H1 (cell line): ENCODE measurements at regions not wholly inside any gene's neighbourhood (a gene's known extent, or its start where the extent isn't known, plus 50 kb on each side); places are given as distances from the start of the nearest gene placed in this dataset.

ENCODE experiments used
- CTCF ChIA-PET: fragments of 300-600 bp; sonication (Branson Sonifier 250); formaldehyde crosslinking; loops from one replicate; lab custom pipeline; 2021; ENCODE audit not compliant: partially characterized antibody; lab: Charles Lee
- POLR2A ChIA-PET: fragments of 300-600 bp; sonication (Branson Sonifier 250); formaldehyde crosslinking; loops from one replicate; lab custom pipeline; 2021; ENCODE audit warnings: inconsistent platforms; ENCODE audit not compliant: partially characterized antibody; lab: Charles Lee
- DNase-seq, 2 experiments: peaks; one replicate each; pipeline versions ENCODE4 v3.0.0 to v3.0.0-alpha.2; 2010 to 2022; ENCODE audit warnings: low spot score in 2 of 2, low read depth in 1 of 2, mixed read lengths in 1 of 2
- FAIRE-seq: peaks from 2 replicates; lab custom pipeline; 2011; peaks lifted over from hg19 to GRCh38; lab: Jason Lieb, UNC
- H2AFZ ChIP-seq: 2 replicates; pipeline ENCODE4 v1.8.1; 2012; ENCODE audit warnings: low read length, inconsistent platforms
- H2AK5ac ChIP-seq: 2 replicates; pipeline ENCODE4 v1.6.1; 2013; ENCODE audit warnings: low read depth, low read length
- H2BK120ac ChIP-seq: replicated peaks from 2 replicates; pipeline ENCODE3; 2013; ENCODE audit warnings: low read depth, low read length, inconsistent platforms
- H2BK12ac ChIP-seq: 2 replicates; pipeline ENCODE4 v1.6.1; 2013; ENCODE audit warnings: low read depth, low read length
- H2BK15ac ChIP-seq: 2 replicates; pipeline ENCODE4 v1.6.1; 2013; ENCODE audit warnings: low read length
- H2BK20ac ChIP-seq: 2 replicates; pipeline ENCODE4 v1.6.1; 2013; ENCODE audit warnings: low read length
- H2BK5ac ChIP-seq: 2 replicates; pipeline ENCODE4 v1.6.1; 2013; ENCODE audit warnings: low read depth, low read length
- H3K14ac ChIP-seq: 2 replicates; pipeline ENCODE4 v1.6.1; 2013; ENCODE audit warnings: inconsistent platforms; ENCODE audit not compliant: insufficient read length
- H3K18ac ChIP-seq: 2 replicates; pipeline ENCODE4 v1.6.1; 2013; ENCODE audit warnings: low read length; ENCODE audit errors: extremely low read depth
- H3K23ac ChIP-seq: 2 replicates; pipeline ENCODE4 v1.6.1; 2013; ENCODE audit warnings: inconsistent platforms; ENCODE audit not compliant: insufficient read length
- H3K23me2 ChIP-seq: 2 replicates; pipeline ENCODE4 v1.6.1; 2013; ENCODE audit warnings: low read depth, low read length
- H3K27ac ChIP-seq: 2 replicates; pipeline ENCODE4 v1.6.1; 2011; ENCODE audit warnings: low read depth, low read length, inconsistent platforms
- H3K27me3 ChIP-seq, 4 experiments: replicated peaks in 1 of 4; 1 replicate in 1 of 4; 2 replicates in 3 of 4; pipeline versions ENCODE4 v1.6.1 to v1.8.1; 2011 to 2013; ENCODE audit warnings: low read length in 3 of 4, mild to moderate bottlenecking in 3 of 4, inconsistent platforms in 2 of 4, mixed read lengths in 2 of 4, moderate library complexity in 1 of 4; ENCODE audit not compliant: control insufficient read depth in 3 of 4, insufficient read depth in 3 of 4; ENCODE audit errors: extremely low read depth in 1 of 4
- H3K36me3 ChIP-seq, 4 experiments: 2 replicates each; pipeline versions ENCODE4 v1.6.1 to v1.8.1; 2011 to 2013; ENCODE audit warnings: mild to moderate bottlenecking in 4 of 4, low read length in 3 of 4, moderate library complexity in 2 of 4, control low read depth in 1 of 4, inconsistent platforms in 1 of 4; ENCODE audit not compliant: insufficient read depth in 4 of 4, control insufficient read depth in 2 of 4
- H3K4ac ChIP-seq: replicated peaks from 2 replicates; pipeline ENCODE3; 2013; ENCODE audit warnings: low read length, low read depth, mixed read lengths, inconsistent platforms; ENCODE audit not compliant: insufficient read length
- H3K4me1 ChIP-seq, 4 experiments: replicated peaks in 1 of 4; 1 replicate in 1 of 4; 2 replicates in 3 of 4; pipeline versions ENCODE4 v1.6.1 to v1.8.1; 2011 to 2013; ENCODE audit warnings: low read length in 3 of 4, inconsistent platforms in 2 of 4, mixed read lengths in 1 of 4; ENCODE audit not compliant: insufficient read depth in 4 of 4, control insufficient read depth in 3 of 4
- H3K4me2 ChIP-seq, 2 experiments: 2 replicates each; pipeline versions ENCODE4 v1.6.1 to v1.8.1; 2011 to 2013; ENCODE audit warnings: low read depth in 2 of 2, low read length in 2 of 2, control low read depth in 1 of 2, inconsistent platforms in 1 of 2, mild to moderate bottlenecking in 1 of 2; ENCODE audit not compliant: insufficient read depth in 1 of 2
- H3K4me3 ChIP-seq, 4 experiments: fragments of 200-600, 300-600 bp in 1 of 4; sonication (generic), shearing (Covaris generic), sonication (Bioruptor Twin) in 1 of 4; 2 replicates each; pipeline versions ENCODE4 v1.5.1 to v1.8.1; 2011 to 2016; ENCODE audit warnings: low read length in 4 of 4, low read depth in 3 of 4, control low read depth in 2 of 4, inconsistent platforms in 2 of 4, mild to moderate bottlenecking in 2 of 4, mixed read lengths in 1 of 4, moderate library complexity in 1 of 4; ENCODE audit not compliant: insufficient read depth in 2 of 4; ENCODE audit errors: extremely low read depth in 1 of 4
- H3K56ac ChIP-seq: replicated peaks from 2 replicates; pipeline ENCODE3; 2013; ENCODE audit warnings: low read depth, mild to moderate bottlenecking, mixed read lengths, low read length, inconsistent platforms; ENCODE audit not compliant: insufficient read length
- H3K79me1 ChIP-seq: 2 replicates; pipeline ENCODE4 v1.6.1; 2013; ENCODE audit warnings: low read depth, low read length, control low read depth
- H3K79me2 ChIP-seq, 2 experiments: 2 replicates each; pipeline versions ENCODE4 v1.6.1 to v1.8.1; 2012 to 2013; ENCODE audit warnings: low read length in 2 of 2, mild to moderate bottlenecking in 2 of 2, inconsistent platforms in 1 of 2; ENCODE audit not compliant: insufficient read depth in 2 of 2, control insufficient read depth in 1 of 2
- H3K9ac ChIP-seq, 4 experiments: replicated peaks in 1 of 4; 1 replicate in 1 of 4; 2 replicates in 3 of 4; pipeline versions ENCODE4 v1.6.1 to v1.8.1; 2011 to 2013; ENCODE audit warnings: low read depth in 3 of 4, low read length in 3 of 4, control low read depth in 2 of 4, mild to moderate bottlenecking in 2 of 4, moderate library complexity in 2 of 4, inconsistent platforms in 1 of 4; ENCODE audit errors: extremely low read depth in 1 of 4
- H3K9me3 ChIP-seq, 2 experiments: 2 replicates each; pipeline versions ENCODE4 v1.6.1 to v1.8.1; 2012 to 2013; ENCODE audit warnings: mild to moderate bottlenecking in 2 of 2, moderate library complexity in 2 of 2, control low read depth in 1 of 2, inconsistent platforms in 1 of 2, low read depth in 1 of 2, low read length in 1 of 2, mixed read lengths in 1 of 2; ENCODE audit not compliant: insufficient read depth in 2 of 2
- H4K20me1 ChIP-seq, 2 experiments: replicated peaks in 1 of 2; 2 replicates each; pipeline versions ENCODE3 to v1.8.1; 2011 to 2013; ENCODE audit warnings: inconsistent platforms in 2 of 2, low read length in 2 of 2, mild to moderate bottlenecking in 1 of 2; ENCODE audit not compliant: insufficient read depth in 2 of 2, control insufficient read depth in 1 of 2
- H4K5ac ChIP-seq: 2 replicates; pipeline ENCODE4 v1.6.1; 2013; ENCODE audit warnings: low read length, low read depth, mixed read lengths, inconsistent platforms; ENCODE audit not compliant: insufficient read length
- H4K8ac ChIP-seq: 2 replicates; pipeline ENCODE4 v1.8.0; 2013; ENCODE audit warnings: mild to moderate bottlenecking, moderate library complexity, low read length, inconsistent platforms; ENCODE audit not compliant: insufficient read depth; ENCODE audit errors: extremely low read depth
- H4K91ac ChIP-seq: replicated peaks from 2 replicates; pipeline ENCODE3; 2013; ENCODE audit warnings: low read length, mixed read lengths, inconsistent platforms; ENCODE audit not compliant: insufficient read length
- CBX5 ChIP-seq: fragments of 300-800, 300-1000 bp; sonication (generic); IDR thresholded peaks from 2 replicates; pipeline ENCODE4 v1.7.1; 2016; ENCODE audit warnings: antibody characterized with exemption, low read length, low read depth
- EP300 ChIP-seq, 2 experiments: IDR thresholded peaks; 1 replicate in 1 of 2; 2 replicates in 1 of 2; pipeline ENCODE4 v1.6.1; 2011 to 2012; ENCODE audit warnings: low read depth in 2 of 2, low read length in 2 of 2, mild to moderate bottlenecking in 2 of 2, borderline replicate concordance in 1 of 2, inconsistent platforms in 1 of 2, moderate library complexity in 1 of 2
- FOSL1 ChIP-seq: IDR thresholded peaks from 2 replicates; pipeline ENCODE4 v1.6.1; 2011; ENCODE audit warnings: mild to moderate bottlenecking, low read depth, low read length, moderate library complexity; ENCODE audit not compliant: insufficient read depth
- HDAC6 ChIP-seq: IDR thresholded peaks from one replicate; pipeline ENCODE4 v1.7.1; 2012; ENCODE audit warnings: low read depth, mild to moderate bottlenecking, inconsistent platforms, low read length, moderate library complexity
- JUN ChIP-seq: IDR thresholded peaks from 2 replicates; pipeline ENCODE4 v1.6.1; 2011; ENCODE audit warnings: low read depth, mild to moderate bottlenecking, improper control_type of control experiment, low read length
- SIN3A ChIP-seq, 2 experiments: IDR thresholded peaks in 1 of 2; conservative IDR thresholded peaks in 1 of 2; 2 replicates each; pipeline ENCODE4 v1.6.1; 2011 to 2012; ENCODE audit warnings: low read length in 2 of 2, improper control_type of control experiment in 1 of 2, low read depth in 1 of 2, mild to moderate bottlenecking in 1 of 2
- SIX5 ChIP-seq: IDR thresholded peaks from 2 replicates; pipeline ENCODE4 v1.6.1; 2011; ENCODE audit warnings: mild to moderate bottlenecking, low read depth, low read length
- SP1 ChIP-seq: IDR thresholded peaks from 2 replicates; pipeline ENCODE4 v1.6.1; 2011; ENCODE audit warnings: low read depth, low read length
- TCF12 ChIP-seq: IDR thresholded peaks from 2 replicates; pipeline ENCODE4 v1.6.1; 2011; ENCODE audit warnings: low read depth, mild to moderate bottlenecking, low read length
- ZNF274 ChIP-seq: IDR thresholded peaks from 2 replicates; pipeline ENCODE4 v1.7.0; 2012; ENCODE audit warnings: low read length, borderline replicate concordance; ENCODE audit errors: extremely low read depth
- WGBS, 2 experiments: shearing (Covaris generic) in 1 of 2; methylation state at CpG; one replicate each; pipeline versions ENCODE4 v1.1.6 to v1.1.7; 2013 to 2015; ENCODE audit warnings: low lambda C conversion rate in 2 of 2, mixed read lengths in 2 of 2, inconsistent platforms in 1 of 2, low coverage in 1 of 2, missing lambda C conversion rate in 1 of 2; ENCODE audit not compliant: insufficient replicate concordance in 2 of 2, insufficient coverage in 1 of 2, insufficient read length in 1 of 2; ENCODE audit errors: extremely low coverage in 1 of 2, missing lambda C conversion rate in 1 of 2; 5-methylcytosine and 5-hydroxymethylcytosine counted together
- TF ChIP-seq, protein P1 (sequence below): IDR thresholded peaks from 2 replicates; pipeline ENCODE4 v1.6.1; 2012; ENCODE audit warnings: inconsistent platforms

DNA sequence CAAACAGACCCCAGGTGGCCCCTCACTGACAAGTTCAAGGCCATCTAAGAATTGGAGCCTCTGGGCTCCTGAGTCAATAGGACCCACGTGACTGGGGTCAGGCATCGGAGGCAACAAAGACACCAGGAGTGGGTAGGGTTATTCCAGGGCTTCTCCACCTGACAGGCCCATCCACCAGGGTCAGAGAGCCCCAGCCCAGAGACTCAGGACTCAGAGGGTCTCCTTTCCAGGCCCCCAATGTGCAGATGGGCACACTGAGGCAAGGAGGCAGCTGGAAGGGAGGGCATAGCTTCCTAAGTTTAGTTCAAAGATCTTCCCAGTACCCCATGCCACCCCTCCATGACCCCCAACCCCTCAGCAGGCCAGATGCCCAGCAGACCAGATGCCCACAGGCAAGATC, 388.6 kb downstream of the MATN1 start:
- no peaks in the 10 kb centered on the region for H3K79me1 ChIP-seq
- no peaks in the 10 kb centered on the region for H3K27me3 ChIP-seq
- no peak overlapping the region for H3K27ac ChIP-seq
- no peak overlapping the region for H2BK120ac ChIP-seq
- H2BK5ac ChIP-seq: no peak overlapping the region
- H2AFZ ChIP-seq: no peak overlapping the region
- H3K18ac ChIP-seq: no peak overlapping the region
- FAIRE-seq (no peak), DNase-seq (peak in 1 of 2 experiments; percentile 24)
- H4K8ac ChIP-seq: no peak overlapping the region; the same call in 1 of the 2 replicates
- POLR2A ChIA-PET: no interaction called here
- H2BK20ac ChIP-seq: no peak overlapping the region
- H3K4me3 ChIP-seq: no peak overlapping the region
- CTCF ChIA-PET: interaction anchor here (0.7 to 2.3 kb wide), 6 partner anchors 10 to 576 kb away, joined by 3 to 10 read pairs (median 3); no protein-coding TSS in a partner anchor
- no peaks in the 10 kb centered on the region for H3K79me2 ChIP-seq
- no peak overlapping the region for H4K91ac ChIP-seq
- H3K9me3 ChIP-seq: no peaks in the 10 kb centered on the region
- peaks cover 11% of the 10 kb centered on the region; the same call in 1 of the 2 replicates for H3K23me2 ChIP-seq
- H3K23ac ChIP-seq: no peak overlapping the region
- H2BK12ac ChIP-seq: no peak overlapping the region
- H3K4me1 ChIP-seq: no peaks in the 10 kb centered on the region
- H3K14ac ChIP-seq: no peak overlapping the region
- 100% methylated on average over 2 of the region's 2 CpGs; no CpG with 5 or more reads in 1 of the 2 experiments for WGBS, 2 experiments
- H3K4me2 ChIP-seq: no peak overlapping the region
- peaks cover 0 to 5% of the 10 kb centered on the region in 2 experiments for H4K20me1 ChIP-seq
- H3K9ac ChIP-seq: no peak overlapping the region
- H3K56ac ChIP-seq: no peak overlapping the region
- H4K5ac ChIP-seq: no peak overlapping the region
- H3K36me3 ChIP-seq: no peaks in the 10 kb centered on the region
- no peak overlapping the region for H3K4ac ChIP-seq
- no peak overlapping the region for H2AK5ac ChIP-seq
- no peak overlapping the region for H2BK15ac ChIP-seq
- TF ChIP-seq SIX5 (no peak), JUN (no peak), HDAC6 (no peak), TCF12 (no peak), SP1 (no peak), CBX5 (no peak), ZNF274 (no peak), SIN3A (conservative IDR thresholded peaks at IDR 0.05 in 1 of 2, IDR thresholded peaks at IDR 0.05 in 1 of 2; ENCODE audit: low read depth in 1 of 2, low read length in 2 of 2) (no peak), FOSL1 (no peak), EP300 (IDR thresholded peaks at IDR 0.05; ENCODE audit: borderline replicate concordance in 1 of 2, low read depth in 2 of 2, low read length in 2 of 2) (no peak)
- TF ChIP-seq, protein P1, sequence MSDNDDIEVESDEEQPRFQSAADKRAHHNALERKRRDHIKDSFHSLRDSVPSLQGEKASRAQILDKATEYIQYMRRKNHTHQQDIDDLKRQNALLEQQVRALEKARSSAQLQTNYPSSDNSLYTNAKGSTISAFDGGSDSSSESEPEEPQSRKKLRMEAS: no peak
